GM12878 (cell line): ENCODE measurements at regions not wholly inside any gene's neighbourhood (a gene's known extent, or its start where the extent isn't known, plus 50 kb on each side); places are given as distances from the start of the nearest gene placed in this dataset.

Source experiments
- ATAC-seq: fragments of 200-7000 bp; cut with Tn5 transposase; 3 replicates; pipeline ENCODE4 v1.9.1; 2020; ENCODE audit warnings: mild to moderate bottlenecking, moderate library complexity
- BruUV-seq: library from RNA; stranded (reverse); fragments of 400-500 nt; replicated peaks from 2 replicates; lab custom pipeline; 2021; lab: Mats Ljungman, UMichigan
- CTCF ChIA-PET: fragments of 300-600 bp; sonication (Branson Sonifier 250); formaldehyde crosslinking; extraction: SDS; loops from one replicate; lab custom pipeline; 2021; ENCODE audit warnings: inconsistent platforms; lab: Yijun Ruan, JAX
- POLR2A ChIA-PET: fragments of 350-600 bp; formaldehyde crosslinking; extraction: SDS; loops from one replicate; lab custom pipeline; 2021; ENCODE audit warnings: inconsistent platforms; lab: Charles Lee
- RAD21 ChIA-PET: fragments of 300-600 bp; sonication (Branson Sonifier 250); formaldehyde crosslinking; loops from one replicate; lab custom pipeline; 2023; ENCODE audit warnings: antibody characterized with exemption; ENCODE audit not compliant: unreplicated experiment; lab: Charles Lee
- SMC1A ChIA-PET: fragments of 300-600 bp; sonication (Branson Sonifier 250); formaldehyde crosslinking; loops from one replicate; lab custom pipeline; 2023; ENCODE audit not compliant: unreplicated experiment, uncharacterized antibody; lab: Charles Lee
- DNase-seq: peaks from one replicate; pipeline ENCODE4 v3.0.0-alpha.2; 2011; ENCODE audit warnings: low read depth, low spot score
- FAIRE-seq: peaks from 3 replicates; lab custom pipeline; 2011; peaks lifted over from hg19 to GRCh38; lab: Jason Lieb, UNC
- H2AFZ ChIP-seq: 2 replicates; pipeline ENCODE4 v1.6.0; 2011; ENCODE audit warnings: low read depth, low read length, control low read depth; ENCODE audit not compliant: control insufficient read depth
- H3K27ac ChIP-seq: 2 replicates; pipeline ENCODE4 v1.5.1; 2011; ENCODE audit warnings: control low read depth; ENCODE audit not compliant: control insufficient read depth, insufficient read depth
- H3K27me3 ChIP-seq, 2 experiments: replicated peaks in 1 of 2; 2 replicates each; pipeline versions ENCODE4 v1.6.0 to v1.6.1; 2011; ENCODE audit warnings: low read length in 1 of 2; ENCODE audit not compliant: control insufficient read depth in 2 of 2, insufficient read depth in 2 of 2
- H3K36me3 ChIP-seq, 2 experiments: 2 replicates each; pipeline ENCODE4 v1.5.1; 2011; ENCODE audit warnings: low read length in 1 of 2; ENCODE audit not compliant: control insufficient read depth in 2 of 2, insufficient read depth in 2 of 2
- H3K4me1 ChIP-seq: 2 replicates; pipeline ENCODE4 v1.6.1; 2011; ENCODE audit warnings: mild to moderate bottlenecking, low read length, moderate library complexity, mixed read lengths; ENCODE audit not compliant: control insufficient read depth, insufficient read depth
- H3K4me2 ChIP-seq: 2 replicates; pipeline ENCODE4 v1.6.0; 2011; ENCODE audit warnings: control low read depth; ENCODE audit not compliant: control insufficient read depth, insufficient read depth
- H3K4me3 ChIP-seq: fragments of 200-600 bp; sonication (generic); 2 replicates; pipeline ENCODE4 v1.5.1; 2016
- H3K79me2 ChIP-seq: 2 replicates; pipeline ENCODE4 v1.6.0; 2011; ENCODE audit warnings: low read length; ENCODE audit not compliant: control insufficient read depth, insufficient read depth
- H3K9ac ChIP-seq: 2 replicates; pipeline ENCODE4 v1.8.0; 2011; ENCODE audit warnings: low read length, control low read depth, mixed read lengths; ENCODE audit not compliant: control insufficient read depth, insufficient read depth
- H3K9me3 ChIP-seq: replicated peaks from 3 replicates; pipeline ENCODE4 v1.5.1; 2011; ENCODE audit warnings: mild to moderate bottlenecking, low read length; ENCODE audit not compliant: control insufficient read depth, insufficient read depth
- H4K20me1 ChIP-seq: 2 replicates; pipeline ENCODE4 v1.6.0; 2011; ENCODE audit not compliant: control insufficient read depth, insufficient read depth
- ASH2L ChIP-seq: fragments of 300-600, 200-600 bp; sonication (generic); IDR thresholded peaks from 2 replicates; pipeline ENCODE4 v1.6.1; 2017; ENCODE audit warnings: low read depth, mild to moderate bottlenecking, borderline replicate concordance
- ELK1 ChIP-seq: IDR thresholded peaks from 2 replicates; pipeline ENCODE4 v1.6.1; 2012; ENCODE audit warnings: low read depth, low read length, improper control_type of control experiment
- KLF5 ChIP-seq: fragments of 450-650 bp; IDR thresholded peaks from 2 replicates; pipeline ENCODE4 v1.6.1; 2014; ENCODE audit warnings: mild to moderate bottlenecking; ENCODE audit not compliant: partially characterized antibody
- MAX ChIP-seq: IDR thresholded peaks from 2 replicates; pipeline ENCODE4 v1.6.1; 2012; ENCODE audit warnings: low read depth, low read length, improper control_type of control experiment
- SUPT20H ChIP-seq: IDR thresholded peaks from 2 replicates; pipeline ENCODE4 v1.6.1; 2011; ENCODE audit warnings: low read depth, mild to moderate bottlenecking, low read length, moderate library complexity, borderline replicate concordance; ENCODE audit not compliant: control insufficient read depth
- WGBS: methylation state at CpG from one replicate; pipeline ENCODE4 v1.1.6; 2016; ENCODE audit warnings: low lambda C conversion rate; ENCODE audit not compliant: insufficient replicate concordance, insufficient coverage; ENCODE audit errors: missing lambda C conversion rate; 5-methylcytosine and 5-hydroxymethylcytosine counted together
- in situ Hi-C: fragments of 300-500 bp; cut with MboI; formaldehyde crosslinking; loops from 9 replicates; pipeline ENCODE4 v1.14.3; 2018; ENCODE audit warnings: mixed read lengths
- intact Hi-C: fragments of 100-400 bp; cut with micrococcal nuclease; formaldehyde crosslinking; loops from one replicate; pipeline ENCODE4 v1.14.2; 2022; ENCODE audit not compliant: unreplicated experiment
- TF ChIP-seq, protein P1 (sequence below): fragments of 450-650 bp; IDR thresholded peaks from 2 replicates; pipeline ENCODE4 v1.6.1; 2018; ENCODE audit warnings: mild to moderate bottlenecking, low read depth, moderate library complexity; ENCODE audit not compliant: partially characterized antibody
- TF ChIP-seq, protein P2 (sequence below): fragments of 450-650 bp; formaldehyde crosslinking; IDR thresholded peaks from 2 replicates; pipeline ENCODE4 v1.4.0; 2022; ENCODE audit warnings: mild to moderate bottlenecking, moderate library complexity

DNA sequence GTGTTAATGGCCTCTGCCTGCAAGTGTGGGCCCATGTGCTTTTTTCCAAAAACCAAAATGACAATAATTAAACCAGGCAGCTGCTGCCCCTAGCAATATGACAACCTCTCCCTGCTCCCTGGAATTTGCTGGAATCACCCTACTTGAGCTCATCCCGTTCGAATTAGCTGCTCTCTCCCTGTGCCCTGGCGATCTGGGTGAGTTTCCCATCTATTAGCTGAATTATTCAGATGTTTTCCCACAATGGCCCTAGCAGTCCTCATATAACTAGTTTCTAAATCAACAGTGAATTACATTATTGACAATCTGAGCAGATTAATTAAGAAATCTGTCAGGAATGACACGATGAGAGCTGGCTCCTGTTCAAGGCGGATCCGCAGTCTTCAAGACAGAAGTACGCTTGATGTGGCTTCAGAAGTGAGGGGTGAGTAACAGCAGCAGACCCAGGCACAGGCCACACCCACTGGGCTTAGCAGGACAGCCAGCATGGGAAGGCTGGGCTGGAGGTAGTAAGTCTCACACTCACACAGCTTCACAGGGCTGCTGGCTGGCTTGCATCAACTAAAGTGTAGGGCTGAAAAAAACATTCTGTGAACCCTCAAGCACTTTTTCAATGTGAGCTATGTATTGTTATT is 366.2 kb upstream of the ID2 start:
- POLR2A ChIA-PET: interaction anchor here (0.8 to 4.2 kb wide), 3 partner anchors 13 to 90 kb away, joined by 3 to 30 read pairs (median 3); no protein-coding TSS in a partner anchor
- Histone ChIP-seq H3K27me3 (no peaks in the 10 kb centered on the region), H3K9me3 (no peaks in the 10 kb centered on the region; the same call in 1 of the 3 replicates), H3K79me2 (no peaks in the 10 kb centered on the region), H3K4me2 (no peak overlapping the region), H3K4me1 (peaks cover 40% of the 10 kb centered on the region), H4K20me1 (no peaks in the 10 kb centered on the region), H2AFZ (no peak overlapping the region), H3K4me3 (no peak overlapping the region), H3K36me3 (no peaks in the 10 kb centered on the region), H3K27ac (no peak overlapping the region), H3K9ac (no peak overlapping the region)
- no TSS peak for BruUV-seq
- SMC1A ChIA-PET: interaction anchor here (0.7 to 16.5 kb wide), 20 partner anchors 8 to 541 kb away, joined by 3 to 352 read pairs (median 4); partner anchors contain the start of gene ID2
- in situ Hi-C loops: no loop called here
- no peak for DNase-seq
- CTCF ChIA-PET: interaction anchor here (0.9 to 4.2 kb wide), 3 partner anchors 8 to 91 kb away, joined by 3 to 25 read pairs (median 11); no protein-coding TSS in a partner anchor
- RAD21 ChIA-PET: interaction anchor here (0.6 to 8.4 kb wide), 12 partner anchors 9 to 366 kb away, joined by 3 to 138 read pairs (median 8); partner anchors contain the start of gene ID2
- over 99% methylated on average over 7 of the region's 7 CpGs for WGBS
- no peak for FAIRE-seq
- intact Hi-C loops: loop anchor here (1.0 kb wide), 1 partner anchor 363 kb away; no protein-coding TSS in a partner anchor
- ATAC-seq: no peak
- no peak for TF ChIP-seq ASH2L
- TF ChIP-seq, protein P1, sequence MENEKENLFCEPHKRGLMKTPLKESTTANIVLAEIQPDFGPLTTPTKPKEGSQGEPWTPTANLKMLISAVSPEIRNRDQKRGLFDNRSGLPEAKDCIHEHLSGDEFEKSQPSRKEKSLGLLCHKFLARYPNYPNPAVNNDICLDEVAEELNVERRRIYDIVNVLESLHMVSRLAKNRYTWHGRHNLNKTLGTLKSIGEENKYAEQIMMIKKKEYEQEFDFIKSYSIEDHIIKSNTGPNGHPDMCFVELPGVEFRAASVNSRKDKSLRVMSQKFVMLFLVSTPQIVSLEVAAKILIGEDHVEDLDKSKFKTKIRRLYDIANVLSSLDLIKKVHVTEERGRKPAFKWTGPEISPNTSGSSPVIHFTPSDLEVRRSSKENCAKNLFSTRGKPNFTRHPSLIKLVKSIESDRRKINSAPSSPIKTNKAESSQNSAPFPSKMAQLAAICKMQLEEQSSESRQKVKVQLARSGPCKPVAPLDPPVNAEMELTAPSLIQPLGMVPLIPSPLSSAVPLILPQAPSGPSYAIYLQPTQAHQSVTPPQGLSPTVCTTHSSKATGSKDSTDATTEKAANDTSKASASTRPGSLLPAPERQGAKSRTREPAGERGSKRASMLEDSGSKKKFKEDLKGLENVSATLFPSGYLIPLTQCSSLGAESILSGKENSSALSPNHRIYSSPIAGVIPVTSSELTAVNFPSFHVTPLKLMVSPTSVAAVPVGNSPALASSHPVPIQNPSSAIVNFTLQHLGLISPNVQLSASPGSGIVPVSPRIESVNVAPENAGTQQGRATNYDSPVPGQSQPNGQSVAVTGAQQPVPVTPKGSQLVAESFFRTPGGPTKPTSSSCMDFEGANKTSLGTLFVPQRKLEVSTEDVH: no peak
- TF ChIP-seq, protein P2, sequence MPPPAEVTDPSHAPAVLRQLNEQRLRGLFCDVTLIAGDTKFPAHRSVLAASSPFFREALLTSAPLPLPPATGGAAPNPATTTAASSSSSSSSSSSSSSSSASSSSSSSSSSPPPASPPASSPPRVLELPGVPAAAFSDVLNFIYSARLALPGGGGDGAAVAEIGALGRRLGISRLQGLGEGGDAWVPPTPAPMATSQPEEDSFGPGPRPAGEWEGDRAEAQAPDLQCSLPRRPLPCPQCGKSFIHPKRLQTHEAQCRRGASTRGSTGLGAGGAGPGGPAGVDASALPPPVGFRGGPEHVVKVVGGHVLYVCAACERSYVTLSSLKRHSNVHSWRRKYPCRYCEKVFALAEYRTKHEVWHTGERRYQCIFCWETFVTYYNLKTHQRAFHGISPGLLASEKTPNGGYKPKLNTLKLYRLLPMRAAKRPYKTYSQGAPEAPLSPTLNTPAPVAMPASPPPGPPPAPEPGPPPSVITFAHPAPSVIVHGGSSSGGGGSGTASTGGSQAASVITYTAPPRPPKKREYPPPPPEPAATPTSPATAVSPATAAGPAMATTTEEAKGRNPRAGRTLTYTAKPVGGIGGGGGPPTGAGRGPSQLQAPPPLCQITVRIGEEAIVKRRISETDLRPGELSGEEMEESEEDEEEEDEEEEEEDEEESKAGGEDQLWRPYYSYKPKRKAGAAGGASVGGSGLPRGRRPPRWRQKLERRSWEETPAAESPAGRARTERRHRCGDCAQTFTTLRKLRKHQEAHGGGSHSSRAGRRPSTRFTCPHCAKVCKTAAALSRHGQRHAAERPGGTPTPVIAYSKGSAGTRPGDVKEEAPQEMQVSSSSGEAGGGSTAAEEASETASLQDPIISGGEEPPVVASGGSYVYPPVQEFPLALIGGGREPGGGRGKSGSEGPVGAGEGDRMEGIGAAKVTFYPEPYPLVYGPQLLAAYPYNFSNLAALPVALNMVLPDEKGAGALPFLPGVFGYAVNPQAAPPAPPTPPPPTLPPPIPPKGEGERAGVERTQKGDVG (CRISPR knock-in tag): no peak
- TF ChIP-seq KLF5: no peak
- TF ChIP-seq MAX: no peak
- no peak for TF ChIP-seq ELK1
- TF ChIP-seq SUPT20H: no peak
